NCI-H1105 (cell line): ENCODE measurements at regions not wholly inside any gene's neighbourhood (a gene's known extent, or its start where the extent isn't known, plus 50 kb on each side); places are given as distances from the start of the nearest gene placed in this dataset.

Experiments
- DNase-seq: peaks from one replicate; lab custom pipeline; 2025; lab: John Stamatoyannopoulos, UW

DNA sequence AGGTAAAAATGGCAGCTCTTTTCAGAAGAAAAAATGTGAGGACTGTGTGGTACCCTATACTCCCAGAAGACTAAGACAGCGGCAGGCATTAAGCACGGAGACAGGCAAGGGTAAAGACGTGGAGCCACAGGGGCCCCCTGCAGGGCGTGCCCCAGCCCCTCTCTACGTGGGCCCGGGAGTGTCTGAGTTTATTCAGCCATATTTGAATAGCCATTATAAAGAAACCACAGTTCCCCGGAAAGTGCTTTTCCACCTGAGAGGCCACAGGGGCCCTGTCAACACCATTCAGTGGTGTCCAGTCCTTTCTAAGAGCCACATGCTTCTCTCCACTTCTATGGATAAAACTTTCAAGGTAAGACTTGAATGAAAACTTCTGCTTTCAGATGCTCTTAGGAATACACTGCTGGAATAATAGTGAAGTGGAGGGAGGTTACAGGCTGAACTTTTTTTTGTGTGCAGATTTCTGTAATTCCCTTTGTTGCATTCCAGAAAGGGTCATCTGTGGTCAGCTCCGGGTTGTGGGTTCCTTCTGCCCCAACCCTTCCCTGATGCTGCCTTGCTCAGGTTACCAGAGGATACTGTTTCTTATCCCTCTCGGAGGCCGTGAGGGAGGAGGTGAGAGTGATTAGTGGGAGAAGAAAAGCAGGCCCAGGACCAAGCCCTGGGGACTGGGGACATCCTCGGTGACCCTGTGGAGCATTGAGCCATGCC, 58.4 kb downstream of the SLC25A47 start:
- no peak for DNase-seq

DNA sequence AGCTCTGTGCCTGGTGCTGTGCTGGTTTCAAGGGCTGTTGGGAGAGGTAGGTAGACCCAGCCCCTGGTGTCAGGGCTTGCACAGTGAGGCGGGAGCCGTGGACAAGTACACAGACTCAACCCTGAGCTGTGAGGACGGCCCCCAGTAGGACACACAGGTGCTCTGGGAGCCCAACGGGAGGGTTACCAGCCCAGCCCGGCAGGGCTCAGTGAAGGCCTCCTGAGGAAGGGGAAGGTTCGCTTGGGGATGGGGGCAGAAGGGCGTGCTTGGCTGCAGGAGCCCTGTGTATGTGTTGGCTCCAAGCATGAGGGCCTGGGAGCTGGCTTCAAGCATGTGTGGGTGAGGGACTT, 58.9 kb downstream of the SLC25A47 start:
- DNase-seq: no peak

DNA sequence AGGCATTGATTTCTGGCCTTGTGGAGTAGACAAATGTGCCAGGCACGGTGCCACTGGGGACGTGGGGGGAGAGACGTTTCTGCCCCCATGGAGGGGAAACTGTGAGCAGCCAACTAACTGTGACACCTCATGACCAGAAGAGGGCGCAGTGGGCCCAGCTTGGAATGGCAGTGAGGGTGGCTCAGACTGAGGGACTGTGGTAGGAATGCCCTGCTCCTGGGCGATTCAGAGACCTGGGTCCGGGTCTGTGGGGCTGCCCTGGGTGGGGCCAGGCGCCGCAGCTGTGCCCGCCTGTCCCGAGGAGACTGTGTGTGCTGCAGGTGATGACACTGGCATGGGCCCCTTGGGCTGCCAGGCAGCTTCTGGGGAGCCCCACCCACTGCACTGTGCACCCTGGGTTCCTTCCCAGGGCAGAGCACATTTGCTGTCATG, 60.6 kb downstream of the SLC25A47 start:
- peak; percentile 23 for DNase-seq

DNA sequence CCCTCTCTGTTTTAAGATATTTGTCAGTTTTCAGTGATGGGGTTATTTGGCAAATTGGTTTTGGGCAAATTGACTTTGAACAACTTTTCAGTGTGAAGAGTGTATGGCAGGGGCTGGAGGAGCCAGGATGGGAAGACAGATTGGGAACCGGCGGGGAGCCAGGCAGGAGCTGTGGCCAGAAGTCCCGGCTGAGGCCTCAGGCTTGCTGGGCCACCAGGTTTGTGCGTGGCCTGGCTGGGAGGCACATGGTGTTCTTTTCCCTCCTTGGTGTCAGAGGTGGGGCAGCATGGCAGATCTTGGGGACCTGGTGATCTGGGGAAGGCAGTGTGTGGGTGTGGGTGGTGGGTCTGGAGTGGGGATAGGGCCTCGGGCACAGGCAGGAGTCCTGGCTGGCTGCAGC, 61.1 kb downstream of the SLC25A47 start:
- DNase-seq: no peak

DNA sequence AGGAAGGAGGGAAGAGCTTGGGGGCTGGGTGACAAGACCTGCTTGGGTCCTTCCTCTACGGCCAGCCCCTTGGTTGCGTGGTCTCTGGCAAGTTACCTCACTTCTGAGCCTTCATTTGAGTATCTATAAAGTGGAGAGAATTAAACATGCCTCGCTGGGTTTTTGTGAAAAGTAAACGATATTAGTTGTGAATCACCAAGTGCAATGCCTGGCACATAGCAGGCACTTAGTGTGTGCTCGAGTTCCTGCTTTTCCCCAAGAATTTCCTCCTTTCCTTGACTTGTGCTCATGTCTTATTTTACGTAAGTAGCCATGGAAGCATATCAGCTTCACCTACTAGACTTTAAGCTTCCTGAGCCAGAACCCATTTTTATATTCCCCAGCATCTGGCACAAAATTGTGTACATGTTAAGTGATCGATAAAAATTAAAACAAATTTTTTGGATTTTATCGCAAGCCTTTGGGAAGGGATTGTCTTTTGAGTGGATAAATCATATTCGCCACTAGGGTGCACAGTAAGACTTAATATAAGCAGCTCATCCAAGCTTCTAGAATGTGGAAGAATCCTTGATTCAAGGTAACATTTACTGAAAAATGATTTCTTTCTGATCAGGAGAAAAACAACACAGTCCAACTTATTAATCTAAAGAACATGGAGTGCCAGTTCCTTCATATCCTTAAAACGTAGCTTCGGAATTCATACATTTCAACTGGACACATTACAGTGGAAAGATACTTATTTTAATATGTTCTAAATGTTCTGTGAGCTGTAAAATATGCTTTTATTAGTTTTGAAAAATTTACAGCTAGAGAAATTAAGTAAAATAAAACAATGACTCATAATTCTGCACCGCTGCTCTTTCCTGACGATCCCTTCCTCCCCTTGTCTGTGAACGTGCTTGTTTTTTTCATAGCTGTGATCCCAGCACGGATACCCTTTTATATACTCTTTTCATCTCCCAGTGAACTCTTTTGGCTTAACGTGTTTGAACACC, 62.0 kb downstream of the SLC25A47 start:
- DNase-seq: peak; percentile 11

DNA sequence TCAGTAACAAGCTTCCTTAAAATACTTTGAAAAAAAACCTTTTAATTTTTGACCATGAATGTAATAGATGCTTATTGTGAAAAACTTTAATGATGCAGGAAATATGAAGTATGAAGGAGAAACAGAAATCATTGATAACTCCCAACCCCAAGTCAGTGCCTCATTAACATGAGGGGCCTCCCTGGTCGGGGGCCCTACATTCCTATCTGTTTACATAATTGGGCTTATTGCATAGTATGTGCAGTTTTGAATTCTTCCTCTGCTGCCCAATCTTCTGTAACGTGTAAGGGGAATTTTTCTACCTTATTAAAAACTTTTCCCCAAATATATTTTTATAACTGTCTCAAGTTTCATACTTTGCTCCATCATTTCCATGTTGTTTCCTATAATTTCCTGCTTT, 63.0 kb downstream of the SLC25A47 start:
- no peak for DNase-seq

DNA sequence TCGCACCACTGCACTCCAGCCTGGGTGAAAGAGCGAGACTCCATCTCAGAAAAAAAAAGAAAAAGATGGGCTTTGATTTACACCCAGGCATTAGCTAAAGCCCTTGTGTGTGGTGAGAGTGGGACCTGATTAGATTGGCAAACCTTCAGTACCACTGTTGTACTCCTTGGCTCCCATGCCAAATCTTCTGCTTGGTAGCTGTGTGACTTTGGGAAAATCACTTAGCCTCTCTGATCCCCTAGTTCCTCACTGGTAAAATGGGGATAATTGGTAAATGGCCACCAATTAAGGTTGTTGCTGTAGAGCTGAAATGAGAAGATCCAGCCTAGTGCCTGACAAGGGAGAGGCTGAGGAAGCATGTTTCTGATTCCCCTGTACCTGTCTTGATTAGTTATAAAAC, 63.7 kb downstream of the SLC25A47 start:
- DNase-seq: no peak

DNA sequence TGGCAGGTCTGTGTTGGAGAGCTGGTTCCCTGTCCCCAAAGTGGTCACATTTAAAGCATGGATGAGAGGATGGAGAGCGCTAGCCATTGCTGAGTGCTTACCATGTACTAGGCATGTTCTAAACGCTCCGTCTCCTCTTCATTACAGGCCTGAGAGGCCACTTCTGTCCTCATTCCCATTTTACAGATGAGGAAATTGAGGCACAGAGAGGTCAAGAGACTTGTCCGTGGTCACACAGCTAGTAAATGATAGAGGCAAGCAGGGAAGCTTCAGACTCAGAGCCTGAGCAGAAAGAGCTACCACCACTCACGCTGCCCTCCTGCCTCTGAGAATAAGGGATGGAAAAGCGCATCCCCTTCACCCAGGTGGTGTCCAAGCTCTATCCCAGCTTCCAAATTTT, 64.3 kb downstream of the SLC25A47 start:
- no peak for DNase-seq

DNA sequence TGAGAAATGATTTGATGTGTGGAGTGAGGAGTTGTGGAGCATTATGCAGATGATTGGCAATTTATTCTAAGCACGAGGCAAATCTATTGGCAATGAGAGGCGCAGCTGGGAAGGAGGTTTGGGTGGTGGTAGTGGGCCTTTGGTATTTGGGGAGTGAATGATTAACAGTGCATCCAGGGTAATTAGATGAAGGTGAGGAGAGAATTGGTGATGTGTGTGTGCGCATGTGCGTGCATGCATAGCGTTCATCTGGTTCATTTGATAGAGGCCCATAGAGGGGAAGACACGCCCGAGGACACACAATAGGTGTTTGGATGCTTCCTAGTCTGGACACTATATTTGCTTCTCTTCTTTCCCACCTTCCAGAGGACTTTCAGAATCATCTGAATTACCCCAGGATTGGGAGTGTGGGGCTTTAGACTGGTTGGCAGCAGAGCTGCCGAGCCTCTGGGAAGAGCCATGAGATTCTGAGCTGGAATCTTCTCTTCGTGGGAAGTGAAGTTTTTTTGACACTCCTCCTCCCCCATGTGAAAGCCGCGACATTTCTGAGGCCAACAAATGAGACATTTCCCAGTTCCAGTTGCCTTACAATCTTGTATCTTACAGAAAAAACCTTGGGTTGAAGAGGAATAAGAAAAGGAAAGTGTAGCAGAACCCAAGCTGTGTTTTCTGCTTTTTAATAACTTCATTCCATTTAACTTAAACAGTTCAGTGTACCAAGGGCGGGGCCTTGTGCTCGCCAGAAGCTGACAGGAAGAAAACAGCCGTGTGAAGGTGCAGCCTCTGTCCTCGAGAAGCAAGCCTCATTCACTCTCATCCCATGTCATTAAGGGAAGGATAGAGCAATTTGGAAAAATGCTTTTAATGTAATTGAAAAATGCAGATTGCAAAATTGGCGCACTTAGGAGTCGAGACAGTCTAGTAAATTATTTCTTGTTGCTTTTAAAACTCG, 65.2 kb downstream of the SLC25A47 start:
- no peak for DNase-seq

DNA sequence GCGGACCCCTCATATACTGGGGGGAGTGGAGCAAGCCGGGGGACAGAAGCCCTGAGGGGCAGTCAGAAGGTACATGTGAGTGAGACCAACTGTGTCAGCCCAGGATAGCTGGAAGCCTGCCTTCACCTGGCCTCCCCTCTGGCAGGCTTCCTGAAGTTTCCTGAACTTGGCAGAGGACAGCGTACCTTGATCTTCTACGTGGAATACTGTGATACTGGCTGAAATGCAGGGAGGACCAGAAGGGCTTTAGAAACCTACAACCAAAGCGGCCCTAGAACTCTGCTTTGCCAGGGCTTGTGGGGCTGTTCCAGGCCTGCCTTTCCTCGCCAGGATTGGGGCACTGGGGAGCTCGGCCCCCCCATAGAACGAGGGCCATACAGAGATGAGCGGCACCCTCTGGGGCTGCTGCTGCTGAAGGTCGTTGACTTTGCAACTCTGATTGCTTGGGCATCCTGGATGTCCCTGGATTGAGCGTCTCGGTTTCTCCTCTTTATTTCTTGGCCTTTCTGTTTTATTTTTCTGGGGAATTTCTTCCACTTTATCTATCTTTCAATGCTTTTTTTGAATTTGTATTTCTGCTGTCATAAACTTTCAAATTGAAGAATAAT, 66.5 kb downstream of the SLC25A47 start:
- DNase-seq: no peak

DNA sequence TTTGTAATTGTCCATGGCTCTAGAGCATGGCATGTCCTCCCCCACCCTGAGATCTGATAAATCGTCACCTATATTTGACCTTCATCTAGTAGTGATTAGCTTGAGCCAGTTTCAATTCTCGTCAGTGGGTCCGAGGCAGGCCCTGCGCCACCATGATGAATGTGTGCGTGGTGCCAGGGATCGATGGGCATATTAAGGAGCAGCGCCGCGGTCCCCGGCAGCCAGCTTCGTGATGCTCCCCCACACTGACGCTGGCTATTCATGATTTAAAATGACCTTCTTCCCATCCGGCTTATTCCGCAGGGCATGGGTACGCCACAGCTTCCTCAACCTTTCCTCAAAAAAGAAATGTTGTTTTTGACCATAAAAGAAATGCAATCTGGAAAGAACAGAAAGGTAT, 68.0 kb downstream of the SLC25A47 start:
- no peak for DNase-seq

DNA sequence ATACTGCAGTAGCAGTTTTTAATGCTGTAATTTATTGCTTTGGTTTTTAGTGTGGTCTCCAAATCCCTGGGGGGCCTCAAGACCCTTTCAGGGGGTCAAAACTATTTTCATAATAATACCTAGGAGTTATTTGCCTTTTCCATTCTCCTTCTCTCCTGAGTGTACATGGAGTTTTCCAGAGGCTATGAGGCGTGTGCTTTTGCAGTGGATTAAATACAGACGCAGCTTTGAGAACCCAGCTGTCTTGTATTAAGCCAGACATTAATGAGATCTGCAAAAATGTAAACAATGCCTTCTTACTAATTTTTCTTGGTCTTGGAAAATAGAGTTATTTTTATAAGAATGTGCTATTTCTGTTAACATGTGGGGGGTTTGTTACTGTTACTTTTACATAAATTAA, 68.6 kb downstream of the SLC25A47 start:
- DNase-seq: no peak

DNA sequence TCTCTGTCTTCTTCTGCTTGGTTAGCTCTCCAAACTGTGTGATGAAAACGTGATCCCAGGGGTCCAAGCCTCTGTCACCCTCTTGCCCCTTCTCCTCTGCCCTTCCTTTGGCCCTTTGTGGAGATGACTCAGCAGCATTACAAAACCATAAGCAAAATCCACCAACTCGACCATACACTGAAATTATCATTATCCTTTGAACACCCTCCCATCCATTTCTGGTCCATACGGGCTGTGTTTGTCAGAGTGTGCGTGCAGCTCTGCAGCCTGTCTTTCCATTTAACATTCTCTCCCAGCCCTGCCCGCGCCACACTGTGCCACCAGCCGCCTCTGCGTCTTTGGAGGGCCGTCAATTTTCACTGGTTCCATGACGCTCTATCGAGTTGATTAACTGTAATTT, 69.2 kb downstream of the SLC25A47 start:
- DNase-seq: no peak

DNA sequence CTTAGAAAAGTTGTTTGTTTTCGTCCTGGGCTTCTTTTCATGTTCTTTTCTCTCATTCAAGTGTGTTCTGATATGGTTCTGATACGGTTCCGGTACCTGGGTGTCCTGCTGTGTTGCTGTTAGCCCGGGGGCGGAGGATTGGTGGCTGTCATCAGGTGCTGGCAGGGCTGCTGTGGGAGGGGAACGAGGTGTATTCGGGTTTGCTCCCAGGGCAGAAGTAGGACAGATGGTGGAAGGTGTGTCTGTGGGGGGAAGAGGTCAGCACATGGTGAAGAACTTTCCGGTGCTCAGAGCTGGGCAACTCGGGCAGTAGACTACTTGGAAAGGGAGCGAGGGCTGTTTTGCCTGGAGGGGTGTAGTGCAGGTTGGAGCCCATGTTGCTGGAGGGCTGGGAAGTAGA, 70.2 kb downstream of the SLC25A47 start:
- no peak for DNase-seq

DNA sequence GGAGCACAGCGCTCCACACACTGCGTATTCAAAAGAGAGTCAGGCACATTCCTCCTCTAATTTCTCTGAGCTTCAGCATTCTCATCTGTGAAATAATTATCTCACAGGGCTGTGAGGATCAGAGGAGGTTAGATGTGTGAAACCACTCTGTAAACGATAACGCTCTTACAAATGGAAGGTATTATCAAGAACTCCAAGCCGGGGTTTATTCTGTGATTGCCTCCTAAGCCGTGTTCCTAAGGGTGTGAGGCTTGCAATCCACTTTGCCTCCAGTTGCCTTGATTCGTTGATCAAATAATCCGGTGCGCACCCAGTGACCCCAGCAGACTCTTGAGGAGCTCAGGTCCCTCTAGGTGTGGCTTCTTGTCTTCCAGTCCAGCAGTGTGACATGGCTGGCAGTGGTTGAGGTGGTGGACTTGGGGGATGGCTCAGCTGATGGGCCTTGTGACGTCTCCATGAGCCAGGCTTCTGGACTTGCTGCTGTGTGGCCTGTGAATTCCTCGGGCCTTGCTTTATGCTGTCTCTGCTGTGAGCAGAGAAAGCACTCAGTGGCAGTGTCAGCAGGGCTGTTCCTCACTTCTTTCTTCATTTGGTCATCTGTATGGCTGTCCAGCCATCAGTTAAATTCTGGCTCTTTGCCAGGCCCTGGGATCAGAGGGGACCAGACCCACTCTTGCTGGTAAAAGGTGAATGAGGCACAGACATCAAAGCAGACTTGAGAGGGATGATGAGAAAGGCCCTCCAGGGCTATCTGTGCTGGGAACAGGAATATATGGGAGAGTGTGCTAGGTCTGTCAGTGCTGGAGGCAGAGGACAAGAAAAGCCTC, 71.0 kb downstream of the SLC25A47 start:
- no peak for DNase-seq

DNA sequence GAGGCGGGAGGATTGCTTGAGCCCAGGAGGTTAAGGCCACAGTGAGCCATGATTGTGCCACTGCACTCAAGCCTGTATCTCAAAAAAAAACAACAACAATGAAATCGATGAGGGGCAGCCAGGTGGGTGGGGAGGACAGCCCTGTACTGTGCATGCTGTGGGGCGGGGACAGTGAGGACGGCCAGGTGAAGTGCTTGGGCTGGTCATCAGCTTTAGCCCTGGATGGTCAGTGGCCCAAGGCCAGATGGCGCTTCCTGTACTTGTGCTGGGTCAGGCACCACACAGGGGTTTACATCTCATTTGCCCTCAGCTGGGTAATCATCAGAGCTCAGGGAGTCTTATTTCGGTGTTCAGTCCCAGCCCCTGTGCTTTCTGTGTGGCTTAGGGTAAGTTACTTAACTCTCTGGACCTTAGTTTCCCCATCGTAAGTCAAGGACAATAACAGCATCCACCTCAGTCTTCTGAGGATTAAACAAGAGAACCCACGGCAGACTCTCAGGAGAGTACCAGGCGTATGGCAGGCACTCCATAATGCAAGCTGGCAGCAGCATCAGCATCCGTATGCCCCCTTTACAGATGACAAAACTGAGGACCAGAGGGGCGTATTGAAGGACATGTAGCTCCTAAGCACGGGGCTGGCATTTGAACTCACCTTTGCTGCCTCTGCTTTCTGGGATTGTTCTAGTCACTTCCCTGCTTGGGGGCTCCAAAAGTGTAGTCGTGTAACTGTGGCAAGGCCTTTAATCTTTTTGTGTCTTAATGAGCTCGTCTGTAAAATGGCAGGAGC, 71.9 kb downstream of the SLC25A47 start:
- DNase-seq: no peak

DNA sequence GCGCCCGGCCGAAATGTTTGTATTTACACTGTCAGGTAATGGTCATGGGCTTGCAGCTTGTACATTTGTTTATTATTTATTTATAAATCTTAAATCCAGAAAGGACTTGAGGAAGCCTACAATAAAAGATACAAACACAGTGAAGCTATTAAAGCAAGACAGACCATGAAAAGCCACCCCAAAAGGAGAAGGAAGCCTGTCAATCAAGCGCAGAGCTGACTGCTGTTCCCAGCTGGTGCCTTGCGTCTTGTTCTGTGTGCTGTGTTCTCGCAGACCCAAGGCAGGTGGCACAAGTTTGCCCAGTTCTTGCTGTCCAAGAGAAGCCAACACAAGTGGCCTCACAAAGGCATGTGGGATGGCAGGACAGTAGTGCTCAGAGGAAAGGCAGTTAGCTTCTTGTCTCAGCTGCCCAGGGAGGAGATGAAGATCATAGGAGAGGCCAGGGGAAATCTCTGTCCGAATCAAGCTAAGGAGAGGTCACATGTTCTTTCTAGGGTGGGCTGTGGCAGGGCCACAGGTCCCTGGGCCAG, 73.2 kb downstream of the SLC25A47 start:
- DNase-seq: no peak

DNA sequence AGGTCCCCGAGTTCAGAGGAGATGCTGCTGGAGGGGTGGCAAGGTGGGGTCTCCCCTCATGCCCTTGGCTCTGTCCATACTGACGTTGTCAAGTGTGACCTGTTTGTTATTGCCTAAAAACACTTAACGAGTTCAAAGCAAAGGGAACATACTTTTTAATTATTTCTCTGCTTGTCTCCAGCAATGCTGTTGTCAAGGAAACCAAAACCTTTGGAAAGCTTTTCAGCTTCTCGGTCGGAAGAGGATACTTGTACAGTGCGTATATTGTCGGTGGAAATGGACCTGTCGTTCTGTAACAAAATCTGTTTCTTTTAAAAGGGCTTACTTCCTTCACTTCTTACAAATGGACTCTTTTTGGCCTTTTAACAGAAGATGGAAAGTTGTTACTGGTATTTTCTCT, 73.9 kb downstream of the SLC25A47 start:
- DNase-seq: no peak

DNA sequence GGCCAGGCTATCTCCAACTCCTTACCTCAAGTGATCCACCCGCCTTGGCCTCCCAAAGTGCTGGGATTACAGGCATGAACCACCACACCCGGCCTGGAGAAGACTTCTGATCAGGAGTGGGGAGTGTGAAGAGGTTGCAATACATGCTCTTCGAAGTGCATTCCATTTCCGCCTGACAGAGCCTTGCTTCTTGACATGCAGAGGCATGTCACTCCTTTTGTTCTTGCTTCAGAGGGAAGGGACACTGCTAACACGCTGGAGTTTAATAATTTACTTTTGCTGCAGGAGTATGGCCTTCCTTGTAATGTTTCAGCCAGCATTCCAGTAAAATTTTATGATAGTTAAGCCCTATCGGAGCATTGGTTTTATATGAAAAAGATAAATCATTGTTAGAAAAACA, 74.9 kb downstream of the SLC25A47 start:
- no peak for DNase-seq
